NCI-H82 (cell line): ENCODE measurements at regions not wholly inside any gene's neighbourhood (a gene's known extent, or its start where the extent isn't known, plus 50 kb on each side); places are given as distances from the start of the nearest gene placed in this dataset.

Experiments
- DNase-seq: peaks from one replicate; lab custom pipeline; 2025; lab: John Stamatoyannopoulos, UW

DNA sequence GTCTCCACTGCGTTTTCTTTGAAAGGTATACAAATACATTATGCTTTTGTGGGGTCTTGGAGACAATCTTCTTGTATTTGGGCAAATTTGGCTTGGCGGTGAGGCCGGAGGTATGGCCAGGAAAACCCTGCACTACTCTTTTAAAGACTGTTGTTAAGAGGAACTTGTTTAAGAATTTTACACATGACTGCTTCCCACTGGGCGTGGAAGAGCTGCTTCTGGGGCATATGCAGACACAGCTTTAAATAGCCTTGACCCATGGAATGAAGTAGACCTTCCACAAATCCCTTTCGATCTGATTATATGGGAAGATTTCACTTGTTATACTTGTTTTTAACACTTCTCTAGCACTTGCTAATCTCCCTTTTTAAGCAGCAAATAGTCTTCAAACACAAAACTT is 453.6 kb downstream of the MN1 start:
- no peak for DNase-seq

DNA sequence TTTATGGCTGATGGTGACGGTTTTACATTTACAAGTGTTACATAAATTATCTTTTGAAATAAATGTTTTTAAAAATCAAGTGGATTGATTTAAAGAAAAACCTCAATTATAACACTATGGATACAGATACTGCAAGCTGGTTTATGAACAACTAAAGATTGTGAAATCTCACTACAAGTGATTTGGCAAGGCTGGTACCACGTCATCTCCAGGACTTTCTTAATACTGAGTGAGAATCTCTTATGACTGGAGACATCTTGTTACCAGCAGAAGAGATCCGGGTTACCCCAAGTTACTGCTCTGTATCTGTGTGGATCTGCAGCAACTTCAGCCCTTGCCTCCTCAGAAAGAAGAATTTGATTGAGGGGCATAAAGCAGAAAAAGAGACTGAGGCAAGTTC is 452.9 kb downstream of the MN1 start:
- no peak for DNase-seq

DNA sequence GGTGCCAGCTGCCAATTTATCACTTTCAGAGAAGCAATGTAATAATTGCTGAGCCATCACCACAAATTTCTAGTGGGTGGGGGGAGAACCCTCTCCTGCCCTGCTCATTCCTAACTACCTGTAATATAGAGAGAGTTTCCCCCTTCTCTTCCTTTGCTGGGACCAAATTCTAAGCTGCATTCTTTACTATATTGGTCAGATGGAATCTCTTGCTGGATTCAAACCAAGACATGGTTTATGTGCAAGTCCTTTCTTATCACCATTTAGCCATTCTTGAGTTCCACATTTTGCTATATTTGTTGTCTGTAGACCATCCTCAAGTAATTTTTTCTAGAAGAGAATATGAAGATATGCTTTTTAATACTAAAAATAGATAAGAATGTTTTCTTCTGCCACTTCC is 452.1 kb downstream of the MN1 start:
- DNase-seq, result no peak

DNA sequence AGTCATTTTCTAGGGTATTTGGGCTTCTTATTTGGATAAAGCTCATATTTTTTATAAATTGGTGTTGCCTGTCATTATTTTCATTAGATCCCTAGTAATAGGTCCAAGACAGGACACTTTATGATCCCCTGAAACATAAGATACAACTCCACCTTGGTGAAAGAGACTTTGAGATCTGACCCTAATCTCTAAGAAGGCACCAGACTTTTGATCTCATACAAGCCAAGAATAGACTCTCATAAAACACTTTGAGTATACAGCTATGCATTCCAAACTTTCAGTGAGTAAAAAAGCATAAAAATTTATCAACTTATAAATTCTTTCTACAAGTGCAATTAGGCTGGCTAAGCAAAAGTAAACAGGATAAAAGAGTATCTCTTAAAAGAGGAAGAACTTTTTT is 451.2 kb downstream of the MN1 start:
- DNase-seq, result no peak

DNA sequence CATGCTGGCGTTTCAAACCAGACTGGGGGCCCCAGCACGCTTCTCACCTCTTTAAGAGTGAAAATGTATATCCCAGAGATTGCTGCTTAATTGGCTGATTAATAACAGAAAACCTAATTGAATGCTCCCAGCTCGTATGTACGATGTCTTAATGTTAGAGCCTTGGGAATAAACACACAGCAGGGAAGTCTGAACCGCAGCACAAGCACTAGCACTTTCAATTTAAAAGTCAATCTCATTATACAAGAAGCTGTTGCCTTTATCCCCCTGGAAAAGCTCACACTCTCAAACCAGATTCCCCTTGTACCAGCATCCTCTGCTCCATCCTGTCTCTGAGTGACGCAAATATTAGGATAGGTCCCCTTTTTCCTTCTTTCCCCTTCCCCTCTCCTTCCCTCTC is 449.1 kb downstream of the MN1 start:
- DNase-seq, result no peak

DNA sequence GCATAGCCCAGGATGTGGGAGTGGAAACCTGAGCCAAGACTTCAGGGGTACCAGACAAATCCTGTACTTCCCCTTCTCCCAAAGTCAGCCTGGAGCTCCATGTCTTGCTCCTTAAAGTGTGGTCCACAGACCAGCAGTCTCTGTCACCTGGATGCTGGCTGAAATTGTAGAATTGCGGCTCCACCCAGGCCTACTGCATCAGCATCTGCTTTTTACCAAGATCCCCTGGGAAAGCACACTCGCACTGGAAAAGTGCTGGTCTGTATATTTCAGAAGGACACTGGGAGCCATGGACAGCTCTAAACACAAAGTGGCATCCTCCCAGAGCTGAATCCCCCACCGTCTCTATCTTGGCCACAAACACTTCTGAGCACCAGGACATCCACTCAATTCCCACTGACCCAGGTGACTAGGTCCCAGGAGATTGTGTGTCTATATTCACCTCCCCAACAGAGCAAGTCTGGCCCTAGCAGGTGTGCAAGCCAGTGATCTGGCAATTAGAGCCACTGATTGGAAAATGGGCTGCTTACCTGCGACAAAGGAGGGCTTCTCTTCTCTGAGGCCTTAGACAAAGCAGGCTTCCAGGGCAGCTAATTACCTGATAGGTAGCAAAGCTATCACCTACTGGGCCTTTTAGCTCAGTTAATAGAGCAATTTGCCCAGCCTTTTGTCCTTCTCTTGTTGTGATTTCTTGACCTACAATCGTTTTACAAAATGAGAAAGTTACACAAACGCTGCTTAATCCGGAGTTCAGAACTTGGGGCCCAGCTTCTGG is 443.3 kb downstream of the MN1 start:
- no peak for DNase-seq

DNA sequence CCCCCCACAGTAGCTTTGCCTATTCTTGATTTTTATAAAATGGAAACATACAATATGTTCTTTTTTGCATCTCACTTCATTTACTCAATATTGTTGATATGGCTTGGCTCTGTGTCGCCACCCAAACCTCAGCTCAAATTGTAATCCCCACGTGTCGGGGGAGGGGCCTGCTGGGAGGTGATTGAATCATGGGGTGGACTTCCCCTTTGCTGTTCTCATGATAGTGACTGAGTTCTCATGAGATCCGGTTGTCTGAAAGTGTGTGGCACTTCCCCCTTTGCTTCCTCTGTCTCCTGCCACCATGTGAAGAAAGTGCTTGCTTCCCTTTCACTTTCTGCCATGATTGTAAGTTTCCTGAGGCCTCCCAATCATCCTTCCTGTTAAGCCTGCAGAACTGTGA is 431.3 kb downstream of the MN1 start:
- no peak for DNase-seq

DNA sequence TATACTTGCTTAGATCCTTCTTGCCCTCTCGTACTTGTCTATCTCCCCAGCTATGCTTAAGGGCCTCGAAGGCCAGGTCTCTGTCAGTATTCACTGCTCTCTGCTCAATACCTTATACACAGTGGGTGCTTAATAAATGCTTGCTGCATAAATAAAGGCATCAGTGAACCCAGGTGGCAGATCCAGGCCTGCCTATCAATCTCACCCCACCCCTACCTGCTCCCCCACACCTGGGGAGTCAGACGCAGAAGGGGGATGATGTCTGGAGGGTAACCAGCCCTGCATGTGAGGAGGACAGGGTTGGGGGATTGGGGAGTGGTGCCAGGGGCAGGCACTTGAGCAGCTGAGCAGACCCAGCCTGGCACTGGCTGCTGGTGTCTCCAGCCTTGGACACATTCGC is 430.6 kb downstream of the MN1 start:
- no peak for DNase-seq

DNA sequence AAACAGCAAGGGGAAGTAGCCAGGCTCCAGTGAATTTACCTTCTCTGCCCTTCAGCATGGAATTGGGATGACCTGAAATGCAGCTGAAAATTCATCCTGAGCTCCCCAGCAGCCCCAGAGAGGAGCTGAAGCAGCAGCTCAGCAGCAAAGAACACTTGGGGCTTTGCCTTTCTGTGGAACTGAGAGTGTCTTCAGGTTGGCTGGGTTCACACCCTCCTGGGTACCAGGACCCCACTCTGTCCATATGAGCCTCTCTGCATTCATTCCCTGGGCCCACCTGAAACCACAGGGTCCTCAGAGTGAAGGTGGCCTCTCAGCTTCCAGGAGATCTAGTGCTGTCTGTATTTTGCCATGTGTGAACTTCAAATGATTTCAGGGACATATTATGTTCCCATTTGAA is 429.2 kb downstream of the MN1 start:
- no peak for DNase-seq

DNA sequence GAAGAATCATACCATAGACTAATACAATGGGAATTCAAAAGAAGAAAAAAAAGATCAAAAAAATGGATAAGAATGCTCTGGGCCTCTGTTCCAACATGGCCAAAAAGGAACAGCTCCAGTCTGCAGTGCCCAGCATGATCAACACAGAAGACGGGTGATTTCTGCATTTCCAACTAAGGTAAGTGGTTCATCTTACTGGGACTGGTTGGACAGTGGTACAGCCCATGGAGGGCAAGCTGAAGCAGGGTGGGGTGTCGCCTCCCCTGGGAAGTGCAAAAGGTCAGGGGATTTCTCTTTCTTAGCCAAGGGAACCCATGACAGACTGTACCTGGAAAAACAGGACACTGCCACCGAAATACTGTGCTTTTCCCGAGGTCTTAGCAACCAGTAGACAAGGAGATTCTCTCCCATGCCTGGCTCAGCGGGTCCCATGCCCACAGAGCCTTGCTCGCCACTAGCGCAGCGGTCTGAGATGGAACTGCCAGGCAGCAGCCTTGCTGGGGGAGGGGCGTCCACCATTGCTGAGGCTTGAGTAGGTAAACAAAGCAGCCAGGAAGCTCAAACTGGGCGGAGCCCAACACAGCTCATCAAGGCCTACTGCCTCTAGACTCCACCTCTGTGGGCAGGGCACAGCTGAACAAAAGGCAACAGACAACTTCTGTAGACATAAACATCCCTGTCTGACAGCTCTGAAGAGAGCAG is 428.4 kb downstream of the MN1 start:
- peak; percentile 46 for DNase-seq

DNA sequence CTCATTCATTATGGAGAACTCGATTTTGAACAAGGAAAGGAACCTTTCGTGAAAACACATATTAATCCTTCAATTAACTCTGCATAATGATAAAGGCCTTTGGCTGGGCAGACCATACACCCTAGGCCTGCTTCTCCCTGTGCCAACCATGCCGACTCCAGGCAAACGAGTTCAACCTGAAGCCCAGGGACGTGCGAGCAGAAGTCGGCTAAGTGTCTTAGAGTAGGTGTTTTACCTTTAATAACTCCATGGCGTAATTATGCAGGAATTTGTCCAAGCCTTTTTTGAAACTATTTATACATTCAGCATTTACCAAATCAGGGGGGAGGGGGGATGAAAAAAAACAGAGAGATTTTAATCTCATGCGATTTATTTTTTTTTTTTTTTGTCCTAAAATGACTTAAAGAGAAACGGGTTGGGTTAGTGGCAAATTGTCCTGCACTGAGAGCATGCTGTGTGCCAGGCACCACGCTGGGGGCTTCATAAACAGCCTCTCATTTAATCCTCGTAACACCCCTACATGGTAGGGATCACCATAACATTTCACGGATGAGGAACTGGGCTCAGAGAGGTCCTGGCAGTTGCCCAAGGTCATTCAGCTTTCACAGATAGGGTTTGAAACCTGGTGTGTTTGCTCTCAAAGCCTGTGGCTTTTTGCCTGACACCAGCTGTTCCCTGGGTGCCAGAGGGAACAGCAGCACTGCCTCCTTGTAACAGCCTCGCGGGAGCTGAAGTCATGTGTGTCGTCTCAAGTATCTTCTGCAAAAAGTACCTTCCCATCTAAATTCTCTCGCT is 423.9 kb downstream of the MN1 start:
- peak; percentile 28 for DNase-seq

DNA sequence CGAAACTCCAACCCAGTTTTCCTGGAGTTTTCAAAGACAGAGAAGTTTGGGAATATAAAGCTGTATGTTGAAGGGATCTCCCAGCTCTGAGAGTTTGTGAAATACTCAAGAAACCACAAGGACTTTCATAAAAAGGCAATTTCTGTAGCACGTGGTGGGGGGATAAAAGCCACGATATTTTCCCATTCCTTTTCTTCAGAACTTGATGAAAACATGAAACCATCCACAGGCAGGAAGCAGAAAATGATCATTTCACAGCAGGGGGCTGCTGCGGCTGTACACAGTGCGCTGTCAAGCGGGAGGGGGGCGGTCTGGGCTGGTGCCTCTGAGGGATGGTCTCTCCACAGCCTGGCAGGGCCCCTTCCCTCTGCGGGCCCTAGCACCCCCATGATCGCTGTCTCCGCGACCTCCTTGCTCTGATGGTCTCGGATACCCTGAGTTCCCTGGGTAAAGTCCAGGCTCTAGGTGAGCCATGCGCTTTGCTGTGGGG is 423.2 kb downstream of the MN1 start:
- no peak for DNase-seq

DNA sequence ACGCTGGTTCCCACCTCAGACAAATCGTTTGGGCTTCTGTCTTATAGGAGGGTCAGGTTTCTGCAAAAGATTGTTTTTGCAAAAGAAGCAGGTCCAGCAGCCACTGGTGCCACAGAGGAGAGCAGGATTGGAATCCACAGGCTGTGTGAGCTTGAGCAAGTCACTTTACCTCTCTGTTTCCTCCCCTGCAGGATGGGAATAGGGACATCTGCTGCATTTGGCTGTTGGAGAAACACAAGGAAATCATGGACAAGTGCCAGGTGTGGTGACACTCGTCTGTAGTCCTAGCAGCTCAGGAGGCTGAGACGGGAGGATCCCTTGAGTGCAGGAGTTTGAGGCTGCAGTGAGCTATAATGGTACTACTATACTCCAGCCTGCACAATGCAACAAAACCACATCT is 422.6 kb downstream of the MN1 start:
- no peak for DNase-seq

DNA sequence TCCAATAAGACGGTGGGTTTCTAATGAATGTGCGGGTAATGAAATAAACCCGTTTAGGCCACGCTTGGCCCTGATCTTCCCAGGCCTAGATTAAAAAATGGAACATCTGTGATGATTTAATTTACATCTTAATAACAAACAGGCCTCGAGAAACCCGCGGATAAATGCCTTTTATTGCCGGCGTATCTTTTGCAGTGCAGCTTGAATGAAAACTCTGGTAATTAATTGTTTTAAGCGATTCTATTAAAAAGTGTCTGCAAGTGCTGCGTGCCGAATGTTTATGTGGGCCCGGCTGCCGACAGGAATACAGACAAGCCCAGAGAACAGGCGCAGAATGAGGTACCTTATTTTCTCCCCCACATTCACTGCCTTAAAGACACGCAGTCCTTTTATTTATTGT is 420.7 kb downstream of the MN1 start:
- DNase-seq, result peak; percentile 18

DNA sequence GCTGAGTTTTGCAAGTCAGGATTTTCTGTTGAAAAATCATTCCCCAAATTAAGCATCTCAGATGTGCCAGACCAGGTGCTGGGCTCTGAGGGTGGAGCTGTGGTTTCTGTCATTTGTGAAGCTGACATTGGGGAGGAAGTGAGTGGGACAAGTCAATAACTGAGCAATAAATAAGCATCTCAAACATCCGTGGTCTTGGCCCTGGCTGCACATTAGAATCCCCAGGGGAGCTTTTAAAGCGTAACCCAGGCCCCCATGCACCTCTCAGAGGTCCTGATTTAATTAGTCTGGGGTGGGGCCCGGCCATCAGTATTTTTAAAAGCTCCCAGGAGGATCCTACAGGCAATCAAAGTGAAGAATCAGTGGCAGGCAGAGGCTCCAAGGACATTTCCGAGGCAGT is 420.0 kb downstream of the MN1 start:
- peak; percentile 8 for DNase-seq

DNA sequence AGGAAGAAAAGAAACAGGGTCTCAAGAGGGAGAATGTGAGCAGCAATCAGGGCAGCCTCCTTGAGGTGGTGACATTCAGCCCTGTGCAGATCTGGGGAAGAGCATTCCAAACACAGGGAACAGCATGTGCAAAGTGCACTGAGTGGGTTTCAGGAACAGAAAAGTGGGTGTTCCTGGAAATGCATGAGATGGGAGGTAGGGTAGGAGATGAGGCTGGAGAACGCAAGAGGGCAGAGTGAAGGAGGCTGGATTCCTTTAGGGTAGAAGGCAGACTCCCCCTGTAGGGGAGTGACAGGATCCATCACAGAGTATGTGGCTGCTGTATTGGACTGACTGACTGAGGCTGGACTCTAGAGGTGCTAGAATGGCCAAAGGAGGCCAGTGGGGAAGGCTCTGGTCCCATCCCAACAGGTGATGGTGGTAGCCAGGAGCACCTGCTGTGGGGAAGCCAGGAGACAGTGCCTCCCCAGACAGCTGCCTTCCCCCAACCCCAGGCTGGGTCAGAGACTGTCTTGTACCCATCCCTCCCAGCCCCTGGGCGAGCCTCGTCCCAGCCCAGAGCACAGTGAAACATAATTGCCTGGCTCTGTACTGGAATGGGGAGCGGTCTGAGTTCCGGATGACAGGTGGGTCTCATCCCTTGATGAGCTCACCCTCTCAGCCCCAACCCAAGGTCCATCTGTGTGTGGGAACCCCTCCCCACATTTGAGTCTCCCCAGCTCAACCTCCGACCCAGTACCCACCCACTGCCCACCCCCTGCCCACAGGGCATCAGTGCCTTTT is 419.4 kb downstream of the MN1 start:
- DNase-seq, result peak; percentile 8

DNA sequence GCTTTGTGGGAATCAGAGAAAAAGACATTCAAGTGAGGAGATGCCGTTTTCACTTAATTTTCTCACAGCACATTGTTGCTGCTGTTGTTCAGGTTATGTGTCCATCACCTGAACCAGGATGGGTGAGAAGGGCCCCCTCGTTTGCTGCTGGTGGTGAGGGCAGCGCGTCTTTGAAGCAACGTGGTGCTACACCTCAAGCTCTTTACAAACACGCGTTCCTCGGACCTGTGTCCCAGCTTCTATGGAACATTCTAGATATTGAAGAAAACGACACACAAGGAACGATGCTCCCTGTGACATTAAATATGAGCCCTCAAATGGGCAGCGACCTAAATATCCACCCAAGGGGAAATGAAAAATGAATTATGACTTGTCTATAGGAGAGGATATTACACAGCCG is 418.6 kb downstream of the MN1 start:
- DNase-seq, result no peak

DNA sequence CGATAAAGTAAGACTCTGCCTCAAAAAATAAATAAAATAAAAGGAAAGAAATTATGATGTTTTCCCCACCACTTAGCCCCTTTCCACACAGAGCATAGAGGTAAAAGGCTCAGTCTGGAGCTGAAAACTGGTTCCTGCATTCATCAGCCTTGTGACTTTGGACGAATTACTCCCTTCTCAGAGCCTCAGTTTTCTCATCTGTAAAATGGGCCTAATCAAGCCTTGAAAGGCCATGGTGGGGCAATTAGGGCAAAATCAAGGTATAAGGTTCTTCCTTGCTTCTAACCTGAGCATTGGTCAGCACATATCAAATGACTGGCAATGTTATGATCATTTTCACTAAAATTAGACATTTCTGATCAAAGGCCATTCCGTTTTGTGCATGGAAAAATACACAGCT is 417.7 kb downstream of the MN1 start:
- no peak for DNase-seq

DNA sequence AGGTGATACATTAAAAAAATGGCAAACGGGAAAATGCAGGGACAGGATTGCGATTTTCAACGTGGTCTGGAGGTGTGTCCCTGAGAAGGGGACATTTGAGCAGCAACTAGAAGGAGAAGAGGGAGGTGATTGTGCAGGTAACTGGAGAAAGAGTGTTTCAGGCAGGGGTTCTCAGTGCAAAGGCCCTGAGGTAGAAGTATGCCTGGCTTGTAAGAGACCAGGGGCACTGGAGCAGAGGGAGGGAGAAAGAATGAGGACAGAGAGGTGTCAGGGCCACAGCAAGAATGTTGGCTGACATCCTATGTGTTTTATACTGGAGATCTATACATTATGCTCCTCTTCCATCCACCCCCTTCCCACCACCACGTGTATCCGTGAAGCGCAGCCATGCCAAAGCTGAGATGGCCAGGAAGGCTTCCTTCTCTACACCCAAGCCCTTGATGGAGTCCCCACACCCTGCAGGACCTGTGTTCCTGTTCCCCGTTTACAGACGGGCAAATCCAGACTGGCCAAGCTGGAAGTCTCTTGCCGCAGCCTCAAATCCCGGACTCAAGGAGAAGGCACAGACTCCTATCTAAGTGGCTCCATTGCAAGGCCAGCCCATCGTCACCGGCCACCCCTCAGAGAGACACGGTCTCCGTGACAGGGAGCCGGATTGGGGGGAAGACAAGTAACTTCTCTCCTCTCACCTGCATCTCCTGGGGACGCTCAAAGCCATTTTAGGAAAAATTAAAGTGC is 416.1 kb downstream of the MN1 start:
- no peak for DNase-seq

DNA sequence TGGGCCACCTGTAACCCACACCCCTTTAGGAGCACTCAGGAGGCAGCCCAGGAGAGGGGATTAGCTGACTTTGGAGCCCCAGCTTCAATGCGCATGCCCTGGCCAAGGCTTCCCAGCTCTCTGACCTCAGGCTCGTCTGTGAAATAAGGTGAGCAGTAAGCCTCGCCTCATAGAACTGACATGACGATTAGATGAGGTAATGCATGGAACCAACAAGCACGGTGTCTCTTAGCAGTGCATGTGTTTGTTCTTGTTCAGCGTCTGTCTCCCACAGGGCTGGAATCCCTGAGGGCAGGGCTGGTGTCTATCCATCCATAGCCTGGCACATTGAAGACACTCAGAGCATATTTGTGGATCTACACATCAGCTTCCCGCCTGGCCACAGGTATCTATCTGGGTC is 415.4 kb downstream of the MN1 start:
- peak; percentile 3 for DNase-seq

DNA sequence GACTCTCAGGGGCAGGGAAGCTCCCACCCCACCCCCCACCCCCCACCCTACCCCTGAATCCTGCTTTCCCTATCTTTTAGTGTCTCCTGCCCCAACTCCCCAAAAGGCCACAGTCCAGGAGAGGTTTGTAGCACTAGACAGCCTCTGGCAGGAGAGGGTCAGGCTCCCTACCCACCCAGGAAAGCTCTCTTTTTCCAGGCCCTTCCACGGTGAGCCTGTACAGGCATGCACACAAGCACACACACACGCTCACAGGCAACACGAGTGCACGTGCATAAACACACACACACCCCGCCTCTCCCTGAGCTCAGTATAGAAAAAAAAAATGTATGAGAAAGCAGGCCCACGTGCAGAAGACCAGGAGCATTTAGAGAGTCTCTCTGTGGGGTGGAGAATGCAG is 414.0 kb downstream of the MN1 start:
- DNase-seq, result no peak
